ENCODE measurements at regions not wholly inside any gene's neighbourhood (a gene's known extent, or its start where the extent isn't known, plus 50 kb on each side); places are given as distances from the start of the nearest gene placed in this dataset.
"Not testable (repeated sequence)": the region's sequence is repeated elsewhere in the genome, so short reads cannot be mapped to it uniquely, and the experiment has no call there.

DNA sequence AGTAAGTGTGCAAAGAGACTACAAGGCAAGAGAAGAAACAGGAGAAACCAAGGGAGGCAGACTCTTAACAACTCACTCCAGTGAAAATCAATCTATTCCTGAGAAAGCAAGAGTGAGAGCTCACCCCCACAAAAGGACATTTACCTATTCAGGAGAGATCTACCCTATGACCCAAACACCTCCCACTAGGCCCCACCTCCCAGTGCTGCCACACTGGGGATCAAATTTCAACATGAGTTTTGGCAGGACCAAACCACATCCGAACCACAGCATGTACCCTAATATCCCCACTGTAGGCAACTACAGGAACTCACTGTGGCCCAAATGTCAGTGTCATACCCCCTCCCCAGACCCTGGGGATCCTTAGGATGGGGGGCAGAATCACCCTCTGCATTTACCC lies 526.2 kb upstream of the B3GAT1 start:
- Histone ChIP-seq H4K20me1 (ENCODE audit: insufficient read depth, low read length) (no peaks in the 10 kb centered on the region), H3K27ac (ENCODE audit: low read depth, low read length) (no peak overlapping the region), H3K9ac (ENCODE audit: low read length) (no peak overlapping the region), H3K36me3 (ENCODE audit: insufficient read depth, low read length) (no peaks in the 10 kb centered on the region), H3K79me2 (ENCODE audit: insufficient read depth, low read length) (no peaks in the 10 kb centered on the region), H3K9me3 (ENCODE audit: insufficient read depth, low read depth, low read length) (no peaks in the 10 kb centered on the region), H2AFZ (ENCODE audit: low read depth, low read length) (no peak overlapping the region), H3K4me2 (ENCODE audit: low read length) (no peak overlapping the region), H3K4me3 (ENCODE audit: insufficient read depth, low read depth, low read length) (no peak overlapping the region), H3K27me3 (ENCODE audit: insufficient read depth, low read length) (no peaks in the 10 kb centered on the region), H3K4me1 (ENCODE audit: insufficient read depth, low read length) (peaks cover 6% of the 10 kb centered on the region)
- Mint-ChIP-seq H3K4me3 (ENCODE audit: unreplicated experiment) (no peak overlapping the region), H3K9me3 (ENCODE audit: unreplicated experiment) (peaks cover 21% of the 10 kb centered on the region), H3K27me3 (ENCODE audit: low read depth, unreplicated experiment) (peaks cover 6% of the 10 kb centered on the region), H3K27ac (ENCODE audit: unreplicated experiment) (no peak overlapping the region), H3K36me3 (ENCODE audit: low read depth, unreplicated experiment) (peaks cover 3% of the 10 kb centered on the region), H3K4me1 (ENCODE audit: low read depth, unreplicated experiment) (peaks cover 9% of the 10 kb centered on the region)
- TF ChIP-seq EZH2 (IDR thresholded peaks at IDR 0.05; ENCODE audit: insufficient read depth, low read length): no peak
- no peak for TF ChIP-seq CTCF (IDR thresholded peaks at IDR 0.05; ENCODE audit: insufficient read depth, low read depth, low read length)
- FAIRE-seq: no peak
- no peak for DNase-seq (ENCODE audit: low read depth)

- not testable (repeated sequence) for H3K27ac ChIP-seq (ENCODE audit: low read depth, low read length); H3K27me3 ChIP-seq (ENCODE audit: insufficient read depth, low read length); H3K4me3 ChIP-seq (ENCODE audit: insufficient read depth, low read depth, low read length); H3K4me2 ChIP-seq (ENCODE audit: low read length); FAIRE-seq; H3K4me1 Mint-ChIP-seq (ENCODE audit: low read depth, unreplicated experiment); H3K9me3 ChIP-seq (ENCODE audit: insufficient read depth, low read depth, low read length); H3K79me2 ChIP-seq (ENCODE audit: insufficient read depth, low read length); H4K20me1 ChIP-seq (ENCODE audit: insufficient read depth, low read length); DNase-seq (ENCODE audit: low read depth); H2AFZ ChIP-seq (ENCODE audit: low read depth, low read length); H3K36me3 Mint-ChIP-seq (ENCODE audit: low read depth, unreplicated experiment); H3K9ac ChIP-seq (ENCODE audit: low read length); H3K27ac Mint-ChIP-seq (ENCODE audit: unreplicated experiment); H3K36me3 ChIP-seq (ENCODE audit: insufficient read depth, low read length); H3K4me3 Mint-ChIP-seq (ENCODE audit: unreplicated experiment); H3K4me1 ChIP-seq (ENCODE audit: insufficient read depth, low read length)
- peaks cover 10% of the 10 kb centered on the region for H3K27me3 Mint-ChIP-seq (ENCODE audit: low read depth, unreplicated experiment)
- H3K9me3 Mint-ChIP-seq (ENCODE audit: unreplicated experiment): peaks cover 29% of the 10 kb centered on the region
Observed at GRCh38 chr11:134937193-134937592, 525.2 kb upstream of the B3GAT1 start.

- Histone ChIP-seq H3K27me3 (ENCODE audit: insufficient read depth, low read length) (no peaks in the 10 kb centered on the region), H3K9ac (ENCODE audit: low read length) (no peak overlapping the region), H3K4me1 (ENCODE audit: insufficient read depth, low read length) (no peaks in the 10 kb centered on the region), H3K36me3 (ENCODE audit: insufficient read depth, low read length) (no peaks in the 10 kb centered on the region), H3K79me2 (ENCODE audit: insufficient read depth, low read length) (no peaks in the 10 kb centered on the region), H3K9me3 (ENCODE audit: insufficient read depth, low read depth, low read length) (no peaks in the 10 kb centered on the region), H2AFZ (ENCODE audit: low read depth, low read length) (no peak overlapping the region), H4K20me1 (ENCODE audit: insufficient read depth, low read length) (no peaks in the 10 kb centered on the region), H3K4me2 (ENCODE audit: low read length) (no peak overlapping the region), H3K27ac (ENCODE audit: low read depth, low read length) (no peak overlapping the region), H3K4me3 (ENCODE audit: insufficient read depth, low read depth, low read length) (no peak overlapping the region)
- TF ChIP-seq CTCF (IDR thresholded peaks at IDR 0.05; ENCODE audit: insufficient read depth, low read depth, low read length): no peak
- no peak for TF ChIP-seq EZH2 (IDR thresholded peaks at IDR 0.05; ENCODE audit: insufficient read depth, low read length)
- no peak overlapping the region for H3K4me3 Mint-ChIP-seq (ENCODE audit: unreplicated experiment)
- DNase-seq (ENCODE audit: low read depth) (no peak), FAIRE-seq (no peak)
- peaks cover 3% of the 10 kb centered on the region for H3K36me3 Mint-ChIP-seq (ENCODE audit: low read depth, unreplicated experiment)
- H3K4me1 Mint-ChIP-seq (ENCODE audit: low read depth, unreplicated experiment): no peaks in the 10 kb centered on the region
- no peak overlapping the region for H3K27ac Mint-ChIP-seq (ENCODE audit: unreplicated experiment)
- peaks cover 26% of the 10 kb centered on the region for H3K9me3 Mint-ChIP-seq (ENCODE audit: unreplicated experiment)
- peaks cover 15% of the 10 kb centered on the region for H3K27me3 Mint-ChIP-seq (ENCODE audit: low read depth, unreplicated experiment)
Observed at GRCh38 chr11:134932761-134933160, 520.7 kb upstream of the B3GAT1 start.

Data from astrocyte (in vitro differentiated cells and primary cell).